Right atrium auricular region (tissue), 2 donors: ENCODE measurements at regions not wholly inside any gene's neighbourhood (a gene's known extent, or its start where the extent isn't known, plus 50 kb on each side); places are given as distances from the start of the nearest gene placed in this dataset.
"Not testable (repeated sequence)": the region's sequence is repeated elsewhere in the genome, so short reads cannot be mapped to it uniquely, and the experiment has no call there.

ENCODE experiments used
- DNase-seq: peaks from one replicate; pipeline ENCODE4 v3.0.0-alpha.2; 2019; ENCODE audit warnings: low spot score
- H3K27ac ChIP-seq, 2 donors: fragments of 200-600 bp; sonication (generic); 1 replicate in 1 of 2; 2 replicates in 1 of 2; pipeline ENCODE4 v1.5.1; 2016 to 2019
- H3K27me3 ChIP-seq, 2 donors: fragments of 200-600 bp; sonication (generic); one replicate each; pipeline versions ENCODE4 v1.5.1 to v1.6.0; 2017 to 2019
- H3K36me3 ChIP-seq: fragments of 200-600 bp; sonication (generic); one replicate; pipeline ENCODE4 v1.5.1; 2016
- H3K4me1 ChIP-seq, 2 donors: fragments of 200-600 bp; sonication (generic); one replicate each; pipeline versions ENCODE4 v1.5.1 to v1.6.0; 2017 to 2019
- H3K4me3 ChIP-seq, 2 donors: fragments of 200-600 bp; sonication (generic); 1 replicate in 1 of 2; 2 replicates in 1 of 2; pipeline ENCODE4 v1.5.1; 2017 to 2019; ENCODE audit warnings: mild to moderate bottlenecking in 1 of 2, moderate library complexity in 1 of 2
- H3K9me3 ChIP-seq, 2 donors: fragments of 200-600 bp; sonication (generic); one replicate each; pipeline ENCODE4 v1.5.1; 2019
- TF ChIP-seq, protein P1 (sequence below), 2 donors: fragments of 200-600 bp; sonication (generic); IDR thresholded peaks; one replicate each; pipeline ENCODE4 v1.5.1; 2019; ENCODE audit warnings: antibody characterized with exemption in 2 of 2

DNA sequence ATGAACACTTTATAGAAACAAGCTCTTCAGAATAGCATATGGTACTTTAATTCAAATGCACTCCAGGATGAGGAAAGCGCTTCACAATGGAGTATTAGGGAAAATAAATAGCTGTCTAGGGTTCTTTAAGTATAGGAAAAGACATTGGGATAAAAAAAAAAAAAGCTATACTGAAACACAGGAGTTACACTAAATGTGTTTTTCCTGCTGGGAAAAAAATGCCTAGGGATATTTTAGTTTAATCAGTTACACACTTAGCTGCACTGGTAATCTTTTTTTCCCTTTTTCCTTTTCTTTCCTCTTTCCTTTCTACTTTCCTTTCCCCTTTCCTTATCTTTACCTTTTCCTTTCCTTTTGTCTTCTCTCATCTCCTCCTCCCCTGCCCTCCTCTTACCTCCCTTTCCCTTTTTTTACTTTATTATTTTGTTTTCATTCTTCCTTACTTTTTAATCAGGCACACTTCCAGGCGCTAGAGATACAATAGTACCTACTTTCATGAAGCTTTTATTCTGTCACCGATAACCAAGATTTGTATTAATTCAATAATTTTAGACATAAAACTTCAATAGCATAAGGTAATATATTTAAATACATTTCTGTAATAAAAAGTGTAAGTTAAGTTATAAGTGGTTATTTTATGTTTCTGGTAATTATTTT is 758.7 kb downstream of the CDH18 start:
- H3K27me3 ChIP-seq: no peaks in the 10 kb centered on the region
- no peak overlapping the region for H3K27ac ChIP-seq
- no peak overlapping the region for H3K4me3 ChIP-seq
- no peaks in the 10 kb centered on the region for H3K36me3 ChIP-seq
- DNase-seq: no peak
- H3K4me1 ChIP-seq: no peaks in the 10 kb centered on the region
- no peaks in the 10 kb centered on the region for H3K9me3 ChIP-seq
- TF ChIP-seq, protein P1, sequence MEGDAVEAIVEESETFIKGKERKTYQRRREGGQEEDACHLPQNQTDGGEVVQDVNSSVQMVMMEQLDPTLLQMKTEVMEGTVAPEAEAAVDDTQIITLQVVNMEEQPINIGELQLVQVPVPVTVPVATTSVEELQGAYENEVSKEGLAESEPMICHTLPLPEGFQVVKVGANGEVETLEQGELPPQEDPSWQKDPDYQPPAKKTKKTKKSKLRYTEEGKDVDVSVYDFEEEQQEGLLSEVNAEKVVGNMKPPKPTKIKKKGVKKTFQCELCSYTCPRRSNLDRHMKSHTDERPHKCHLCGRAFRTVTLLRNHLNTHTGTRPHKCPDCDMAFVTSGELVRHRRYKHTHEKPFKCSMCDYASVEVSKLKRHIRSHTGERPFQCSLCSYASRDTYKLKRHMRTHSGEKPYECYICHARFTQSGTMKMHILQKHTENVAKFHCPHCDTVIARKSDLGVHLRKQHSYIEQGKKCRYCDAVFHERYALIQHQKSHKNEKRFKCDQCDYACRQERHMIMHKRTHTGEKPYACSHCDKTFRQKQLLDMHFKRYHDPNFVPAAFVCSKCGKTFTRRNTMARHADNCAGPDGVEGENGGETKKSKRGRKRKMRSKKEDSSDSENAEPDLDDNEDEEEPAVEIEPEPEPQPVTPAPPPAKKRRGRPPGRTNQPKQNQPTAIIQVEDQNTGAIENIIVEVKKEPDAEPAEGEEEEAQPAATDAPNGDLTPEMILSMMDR (IDR thresholded peaks at IDR 0.05): no peak

DNA sequence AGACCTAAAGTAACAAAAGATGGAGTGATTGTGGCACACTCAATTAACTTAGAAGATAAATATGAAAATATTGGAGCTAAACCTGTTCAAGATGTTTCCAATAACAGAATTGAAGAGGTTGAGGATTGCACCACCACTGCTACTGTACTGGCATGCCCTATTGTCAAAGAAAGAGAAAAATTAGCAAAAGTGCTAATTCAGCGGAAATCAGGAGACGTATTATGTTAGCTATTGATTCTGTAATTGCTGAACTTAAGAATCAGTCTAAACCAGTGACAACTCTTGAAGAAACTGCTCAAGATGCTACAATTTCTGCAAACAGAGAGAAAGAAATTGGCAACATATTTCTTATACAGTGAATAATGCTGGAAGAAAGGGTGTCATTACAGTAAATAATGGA is 754.4 kb downstream of the CDH18 start:
- DNase-seq: no peak
- Histone ChIP-seq H3K4me3 (no peak overlapping the region), H3K36me3 (no peaks in the 10 kb centered on the region), H3K9me3 (no peaks in the 10 kb centered on the region), H3K4me1 (no peaks in the 10 kb centered on the region), H3K27ac (no peak overlapping the region), H3K27me3 (no peaks in the 10 kb centered on the region)
- TF ChIP-seq, protein P1 (IDR thresholded peaks at IDR 0.05): no peak

DNA sequence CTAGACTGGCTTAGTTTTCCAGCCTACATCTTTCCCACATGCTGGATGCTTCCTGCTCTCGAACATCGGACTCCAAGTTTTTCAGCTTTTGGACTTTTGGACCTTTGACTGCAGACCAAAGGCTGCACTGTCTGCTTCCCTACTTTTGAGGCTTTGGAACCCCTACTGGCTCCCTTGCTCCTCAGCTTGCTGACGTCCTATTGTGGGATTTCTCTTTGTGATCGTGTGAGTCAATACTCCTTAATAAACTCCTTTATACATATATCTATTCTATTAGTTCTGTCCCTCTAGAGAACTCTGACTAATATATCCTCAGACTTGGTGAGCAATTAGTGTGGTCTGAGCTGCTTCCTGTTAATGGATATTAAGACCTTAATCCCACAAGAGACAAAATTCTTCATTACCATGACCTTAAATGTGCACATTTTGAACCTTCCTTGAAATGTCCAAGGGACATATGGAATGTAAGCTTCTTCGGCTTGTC is 752.9 kb downstream of the CDH18 start:
- Histone ChIP-seq H3K27ac (no peak overlapping the region), H3K4me1 (no peaks in the 10 kb centered on the region), H3K27me3 (no peaks in the 10 kb centered on the region), H3K9me3 (no peaks in the 10 kb centered on the region), H3K4me3 (no peak overlapping the region), H3K36me3 (no peaks in the 10 kb centered on the region)
- DNase-seq: no peak
- TF ChIP-seq, protein P1 (IDR thresholded peaks at IDR 0.05): no peak

DNA sequence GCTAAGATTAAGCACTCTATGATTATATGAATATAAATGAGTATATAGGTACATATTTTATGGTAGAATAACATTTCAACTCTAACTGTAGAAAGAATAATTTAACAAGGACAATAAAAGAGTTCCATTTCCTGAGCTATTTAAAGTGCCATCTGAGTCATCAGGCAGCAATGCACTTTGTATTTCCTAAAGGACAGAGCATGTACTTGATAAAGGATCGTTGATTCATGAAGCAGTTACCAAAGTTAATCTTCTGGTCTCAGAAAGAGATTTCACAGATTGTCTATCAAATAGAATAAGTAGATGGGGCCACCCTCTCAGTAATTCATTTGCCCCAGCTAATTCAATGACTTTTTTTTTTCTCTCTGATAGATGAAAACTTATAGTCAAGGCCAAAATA is 747.8 kb downstream of the CDH18 start:
- TF ChIP-seq, protein P1 (IDR thresholded peaks at IDR 0.05): no peak
- Histone ChIP-seq H3K27me3 (no peaks in the 10 kb centered on the region), H3K27ac (no peak overlapping the region), H3K4me1 (no peaks in the 10 kb centered on the region), H3K4me3 (no peak overlapping the region), H3K36me3 (no peaks in the 10 kb centered on the region), H3K9me3 (no peaks in the 10 kb centered on the region)
- DNase-seq: no peak

DNA sequence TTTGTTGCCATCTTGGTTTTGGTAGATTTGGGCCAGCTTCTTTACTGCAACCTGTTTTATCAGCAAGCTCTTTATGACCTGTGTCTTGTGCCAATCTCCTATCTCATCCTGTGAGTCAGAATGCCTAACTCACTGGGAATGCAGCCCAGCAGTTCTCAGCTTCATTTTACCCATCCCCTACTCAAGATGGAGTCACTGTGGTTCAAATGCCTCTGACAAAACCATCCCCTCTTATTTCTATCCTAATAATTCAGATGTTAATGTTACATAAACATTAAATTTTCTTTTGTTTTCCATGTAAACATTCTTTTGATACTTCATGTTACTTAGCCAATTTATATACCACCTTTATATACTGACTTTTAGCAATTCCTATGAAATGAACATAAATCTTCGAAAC is 746.3 kb downstream of the CDH18 start:
- H3K27ac ChIP-seq: no peak overlapping the region
- H3K36me3 ChIP-seq: no peaks in the 10 kb centered on the region
- TF ChIP-seq, protein P1 (IDR thresholded peaks at IDR 0.05): no peak
- peaks cover 0 to 6% of the 10 kb centered on the region in 2 donors for H3K9me3 ChIP-seq
- no peaks in the 10 kb centered on the region for H3K4me1 ChIP-seq
- H3K27me3 ChIP-seq: no peaks in the 10 kb centered on the region
- DNase-seq: no peak
- H3K4me3 ChIP-seq: no peak overlapping the region

DNA sequence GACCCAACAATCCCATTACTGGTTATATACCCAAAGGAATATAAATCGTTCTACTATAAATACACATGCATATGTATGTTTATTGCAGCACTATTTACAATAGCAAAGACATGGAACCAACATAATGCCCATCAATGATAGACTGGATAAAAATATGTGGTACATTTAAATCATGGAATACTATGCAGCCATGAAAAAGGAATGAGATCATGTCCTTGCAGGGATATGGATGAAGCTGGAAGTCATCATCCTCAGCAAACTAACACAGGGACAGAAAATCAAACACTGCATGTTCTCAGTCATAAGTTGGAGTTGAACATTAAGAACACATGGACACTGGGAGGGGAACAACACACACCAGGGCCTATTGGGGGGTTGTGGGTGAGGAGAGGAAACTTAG is 741.8 kb downstream of the CDH18 start:
- not testable (repeated sequence) for H3K4me1 ChIP-seq, DNase-seq, H3K27me3 ChIP-seq, H3K27ac ChIP-seq, H3K9me3 ChIP-seq, H3K4me3 ChIP-seq, H3K36me3 ChIP-seq
